Activated gamma-delta T cell treated with Interleukin-2 at 50 U/mL for 16 hours (primary cell): ENCODE measurements at regions not wholly inside any gene's neighbourhood (a gene's known extent, or its start where the extent isn't known, plus 50 kb on each side); places are given as distances from the start of the nearest gene placed in this dataset.
"Not testable (repeated sequence)": the region's sequence is repeated elsewhere in the genome, so short reads cannot be mapped to it uniquely, and the experiment has no call there.

Source experiments
- DNase-seq: peaks from one replicate; pipeline ENCODE4 v3.0.0-alpha.2; 2020

DNA sequence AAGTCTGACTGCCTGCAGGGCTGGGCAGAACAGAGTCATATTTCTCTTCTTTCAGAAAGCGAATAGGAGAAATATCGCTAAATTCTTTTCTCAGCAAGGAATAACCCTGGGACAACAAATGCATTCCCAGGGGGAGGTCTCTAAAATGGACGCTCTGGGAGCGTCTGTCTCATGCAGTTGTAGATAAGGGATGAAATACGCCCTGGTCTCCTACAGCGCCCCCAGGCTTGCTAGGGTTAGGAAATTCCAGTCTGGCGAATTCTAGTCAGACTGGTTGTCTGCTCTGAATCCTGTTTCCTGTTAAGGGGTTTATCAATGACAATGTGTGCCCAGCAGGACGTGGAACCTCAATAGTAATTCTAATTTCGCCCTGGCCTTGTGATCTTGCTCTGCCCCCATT, 1214.1 kb downstream of the DIAPH3 start:
- no peak for DNase-seq

DNA sequence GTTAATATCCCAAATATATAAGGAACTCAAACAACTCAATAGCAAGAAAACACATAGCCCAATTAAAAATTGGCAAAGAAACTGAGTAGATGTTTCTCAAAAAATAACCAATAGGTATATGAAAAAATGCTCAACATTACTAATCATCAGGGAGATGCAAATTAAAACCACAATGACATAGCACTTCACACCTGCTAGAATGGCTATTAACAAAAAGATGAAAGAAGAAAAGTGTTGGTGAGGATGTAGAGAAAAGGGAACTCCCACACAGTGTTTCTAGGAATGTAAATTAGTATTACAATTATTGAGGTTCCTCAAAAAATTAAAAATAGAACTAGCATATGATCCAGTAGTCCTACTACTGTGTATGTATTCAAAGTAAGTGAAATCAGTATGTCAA, 1212.8 kb downstream of the DIAPH3 start:
- no peak for DNase-seq

DNA sequence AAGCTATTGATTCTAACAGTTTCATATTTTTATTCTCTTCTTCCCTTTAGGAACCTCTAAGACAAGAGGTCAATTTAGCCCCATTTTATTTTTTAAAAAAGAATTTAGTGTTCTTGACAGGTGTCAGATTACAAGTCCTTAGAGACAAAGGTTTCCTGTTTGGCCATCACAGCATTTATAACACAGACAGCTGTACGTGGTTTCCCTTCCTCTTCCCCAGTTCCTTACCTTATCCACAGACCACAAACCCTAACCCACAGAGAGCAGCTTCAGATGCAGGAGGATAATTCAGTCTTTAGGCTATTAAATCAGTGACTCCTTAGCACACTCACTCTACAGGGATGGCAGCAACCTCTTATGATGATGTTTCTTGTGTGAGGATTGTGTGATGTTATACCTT, 1210.1 kb downstream of the DIAPH3 start:
- DNase-seq = no peak

DNA sequence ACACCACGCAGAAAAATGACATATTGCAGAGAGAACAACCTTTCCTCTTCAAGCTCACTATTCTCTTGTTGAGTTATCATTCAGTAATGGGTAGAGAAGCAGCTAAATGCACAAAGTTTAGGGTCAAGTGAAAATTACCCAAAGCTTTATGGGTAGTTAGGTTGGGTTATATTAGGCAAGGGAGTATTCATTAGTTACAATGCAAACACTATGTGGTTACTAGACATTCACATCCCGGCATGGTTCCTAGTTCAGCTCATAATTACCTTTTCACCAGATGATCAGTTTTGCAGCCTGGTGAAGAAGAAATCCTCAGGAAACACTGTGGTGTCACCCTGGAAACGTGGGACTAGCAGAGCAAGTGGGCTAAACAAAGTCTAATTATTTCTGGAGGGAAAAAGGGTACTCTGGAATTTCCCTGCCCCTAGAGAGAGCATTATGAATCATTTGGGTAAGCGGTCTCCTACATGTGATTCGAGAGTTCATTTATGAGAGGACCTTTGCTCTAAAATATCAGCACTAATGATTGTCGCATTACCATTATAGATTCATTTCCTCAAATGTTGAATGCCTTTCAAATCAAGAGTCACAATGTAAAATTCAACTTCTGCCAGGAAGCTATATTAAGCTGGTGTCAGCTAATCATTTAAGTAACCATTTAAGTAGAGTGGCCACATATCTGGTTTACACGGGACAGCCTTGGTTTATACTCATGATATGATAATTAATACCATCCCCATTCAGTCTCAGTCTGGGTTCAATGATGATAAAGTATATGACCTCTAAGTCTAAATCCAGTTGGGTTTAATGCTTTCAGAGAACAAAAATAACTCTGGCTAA, 1208.0 kb downstream of the DIAPH3 start:
- DNase-seq = no peak

DNA sequence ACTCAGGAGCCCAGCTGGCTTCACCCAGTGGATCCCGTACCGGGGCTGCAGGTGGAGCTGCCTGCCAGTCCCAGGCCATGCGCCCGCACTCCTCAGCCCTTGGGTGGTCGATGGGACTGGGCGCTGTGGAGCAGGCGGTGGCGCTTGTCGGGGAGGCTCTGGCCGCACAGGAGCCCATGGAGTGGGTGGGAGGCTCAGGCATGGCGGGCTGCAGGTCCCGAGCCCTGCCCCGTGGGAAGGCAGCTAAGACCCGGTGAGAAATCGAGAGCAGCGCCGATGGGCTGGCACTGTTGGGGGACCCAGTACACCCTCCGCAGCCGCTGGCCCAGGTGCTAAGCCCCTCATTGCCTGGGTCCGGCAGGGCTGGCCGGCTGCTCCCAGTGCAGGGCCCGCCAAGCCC, 1205.6 kb downstream of the DIAPH3 start:
- not testable (repeated sequence) for DNase-seq

DNA sequence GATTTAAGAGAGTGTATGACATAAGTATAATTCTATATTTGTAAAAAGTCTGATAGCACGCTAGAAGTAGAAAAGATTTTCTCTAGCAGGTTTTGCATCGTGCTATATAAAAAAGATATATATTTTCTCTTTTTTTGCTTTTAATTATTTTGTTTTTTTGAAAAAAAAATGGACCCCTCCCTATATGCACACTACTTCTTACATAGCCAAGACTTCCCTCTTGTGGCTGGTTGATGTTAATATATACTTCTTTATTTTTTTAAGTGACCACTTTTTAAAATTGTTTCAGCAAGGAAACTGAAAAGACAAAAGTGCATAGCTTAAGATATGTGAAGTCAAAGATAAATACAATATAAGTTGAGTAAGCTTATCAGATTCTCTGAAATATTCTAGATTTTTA, 1202.8 kb downstream of the DIAPH3 start:
- DNase-seq = no peak

DNA sequence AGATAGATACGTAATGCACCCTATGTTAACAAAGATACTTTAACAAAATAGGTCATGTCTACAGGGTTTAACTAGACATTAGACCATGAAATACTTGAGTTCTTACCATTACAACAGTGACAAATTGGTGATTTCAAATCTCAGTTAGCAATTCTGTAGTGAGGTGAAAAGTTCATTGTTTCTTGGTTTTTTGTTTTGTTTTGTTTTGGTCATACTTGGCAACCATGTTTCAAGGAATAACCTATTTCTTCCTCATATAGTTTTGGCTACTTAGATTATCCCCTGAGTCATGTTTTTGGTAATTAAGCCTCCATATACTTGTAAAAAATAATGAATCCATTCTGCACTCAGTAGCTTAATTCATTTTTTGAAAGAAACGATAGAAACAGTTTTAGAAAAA, 1200.4 kb downstream of the DIAPH3 start:
- no peak for DNase-seq

DNA sequence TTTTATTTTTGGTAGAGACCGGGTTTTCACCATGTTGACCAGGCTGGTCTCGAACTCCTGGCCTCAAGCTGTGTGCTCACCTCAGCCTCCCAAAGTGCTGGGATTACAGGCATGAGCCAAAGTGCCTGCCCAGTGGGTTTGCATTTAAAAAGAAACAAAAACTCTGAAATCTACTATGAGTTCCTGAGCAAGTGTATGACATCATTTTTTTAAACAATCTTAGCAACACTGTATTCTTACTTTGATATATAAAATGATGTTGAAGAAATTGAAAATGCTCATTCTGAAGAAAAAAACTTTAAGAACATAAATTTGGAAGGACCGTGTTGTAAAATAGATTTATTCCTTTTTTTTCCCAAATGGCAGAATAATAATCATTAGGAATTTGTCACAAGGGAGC, 1199.7 kb downstream of the DIAPH3 start:
- DNase-seq = no peak

DNA sequence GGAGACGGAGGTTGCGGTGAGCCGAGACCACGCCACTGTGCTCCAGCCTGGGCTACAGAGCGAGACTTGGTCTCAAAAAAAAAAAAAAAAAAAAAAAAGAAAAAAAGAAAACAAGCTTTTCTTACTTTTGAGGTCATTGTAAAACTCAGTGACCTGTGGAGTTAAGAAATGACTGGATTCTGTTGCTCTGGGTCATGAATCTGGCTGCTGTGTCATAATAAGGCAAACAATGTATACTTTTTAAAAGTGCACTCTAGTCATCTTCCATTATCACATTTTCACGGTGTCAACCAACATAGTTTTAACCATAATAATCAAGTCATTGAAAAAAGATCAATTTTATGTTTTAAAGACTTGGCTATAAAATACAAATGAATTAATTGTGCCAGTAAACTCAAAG, 1186.6 kb downstream of the DIAPH3 start:
- DNase-seq = no peak

DNA sequence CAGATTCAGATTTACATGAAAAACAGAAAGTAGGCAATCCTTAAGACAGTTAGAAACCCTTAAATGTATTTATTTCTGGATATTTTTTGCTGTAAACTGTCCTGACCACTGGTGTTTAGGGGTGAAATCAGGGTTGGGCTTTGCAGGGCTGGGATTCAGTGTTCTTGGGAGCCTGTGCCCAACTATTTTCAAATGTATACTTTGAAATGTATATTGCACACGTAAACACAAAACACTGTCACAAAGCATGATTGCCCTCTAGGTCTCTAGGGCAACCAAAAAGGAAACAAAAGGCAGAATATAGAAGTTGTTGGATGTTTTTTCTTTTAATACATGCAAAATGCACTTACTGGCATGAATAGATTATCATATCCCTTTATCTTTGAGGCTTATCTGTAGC, 1185.4 kb downstream of the DIAPH3 start:
- no peak for DNase-seq

DNA sequence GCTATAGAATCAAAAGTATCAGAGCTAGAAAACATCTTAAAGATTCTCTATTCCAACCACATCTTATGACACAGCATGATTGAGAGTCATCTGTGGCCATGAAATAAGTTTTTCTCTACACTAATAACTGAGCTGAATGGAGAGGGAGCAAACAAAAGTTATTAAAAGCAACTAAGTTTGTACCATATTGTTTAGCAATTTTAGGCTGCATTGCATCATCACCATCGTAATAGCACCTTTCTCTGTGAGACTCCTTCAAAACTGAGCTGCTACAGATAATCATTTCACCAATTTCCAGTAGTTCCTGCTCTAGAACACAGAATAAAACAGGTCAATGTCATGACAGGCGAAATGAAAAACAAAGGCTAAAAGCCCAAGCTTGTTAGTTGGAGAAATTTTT, 1183.9 kb downstream of the DIAPH3 start:
- DNase-seq = no peak

DNA sequence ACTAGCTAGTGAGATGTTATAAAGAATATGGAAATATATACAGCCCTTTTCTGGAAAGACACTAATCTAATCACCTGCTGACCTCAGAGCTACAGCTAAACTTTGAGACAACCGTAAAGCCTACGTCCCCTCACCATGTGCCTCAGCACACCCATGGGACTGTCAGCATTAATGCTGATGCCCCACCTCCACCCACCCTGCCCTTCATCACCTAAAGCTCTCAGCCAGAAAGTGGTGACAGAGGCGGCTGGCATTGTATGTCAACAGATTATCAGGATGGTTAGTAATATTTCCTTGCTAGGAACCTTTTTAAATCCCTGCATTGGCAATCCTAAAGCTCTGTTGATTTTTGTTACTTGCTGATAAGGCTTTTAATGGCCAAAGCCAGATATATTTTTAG, 1177.9 kb downstream of the DIAPH3 start:
- DNase-seq = no peak

DNA sequence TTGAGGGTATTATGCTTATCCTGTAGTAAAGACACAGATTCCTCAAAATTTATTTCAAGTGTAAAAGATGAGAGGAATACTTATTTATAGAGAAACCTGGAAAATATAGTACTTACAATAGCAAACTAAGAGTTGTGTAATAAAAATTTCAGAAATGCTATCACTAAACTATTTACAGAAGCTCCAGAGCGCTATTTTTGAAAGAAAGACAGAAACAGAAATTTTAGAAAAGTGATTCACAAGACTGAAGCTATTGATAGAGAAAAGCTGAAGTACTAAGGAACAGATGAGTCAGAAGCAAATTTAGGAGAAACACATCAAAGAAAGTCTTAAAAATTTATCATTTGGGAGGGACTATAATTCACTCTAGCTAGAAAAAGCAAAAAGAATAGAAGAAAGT, 1174.2 kb downstream of the DIAPH3 start:
- DNase-seq = no peak

DNA sequence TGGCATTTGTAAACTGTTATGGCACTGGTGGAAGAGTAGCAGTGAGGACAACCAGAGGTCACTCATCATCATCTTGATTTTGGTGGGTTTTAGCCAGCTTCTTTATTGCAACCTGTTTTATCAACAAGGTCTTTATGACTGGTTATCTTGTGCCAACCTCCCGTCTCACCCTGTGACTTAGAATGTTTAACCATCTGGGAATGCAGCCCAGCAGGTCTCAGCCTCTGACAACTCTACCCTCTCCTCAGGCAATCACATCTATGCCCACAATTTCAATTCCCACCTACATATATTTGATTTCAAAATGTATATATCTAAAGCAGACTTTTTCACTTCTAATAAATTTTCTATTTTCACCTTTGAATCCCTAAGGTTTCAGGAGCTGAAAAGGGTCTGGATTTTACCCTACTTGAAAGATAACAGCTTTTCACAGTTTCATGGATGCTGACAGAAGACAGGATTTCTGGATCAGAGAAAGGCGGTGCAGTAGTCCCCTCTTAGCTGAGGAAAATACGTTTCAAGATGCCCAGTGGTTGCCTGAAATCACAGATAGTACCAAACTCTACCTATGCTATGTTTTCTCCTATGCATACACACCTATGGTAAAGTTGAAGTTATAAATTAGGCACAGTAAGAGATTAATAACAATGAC, 1171.8 kb downstream of the DIAPH3 start:
- no peak for DNase-seq

DNA sequence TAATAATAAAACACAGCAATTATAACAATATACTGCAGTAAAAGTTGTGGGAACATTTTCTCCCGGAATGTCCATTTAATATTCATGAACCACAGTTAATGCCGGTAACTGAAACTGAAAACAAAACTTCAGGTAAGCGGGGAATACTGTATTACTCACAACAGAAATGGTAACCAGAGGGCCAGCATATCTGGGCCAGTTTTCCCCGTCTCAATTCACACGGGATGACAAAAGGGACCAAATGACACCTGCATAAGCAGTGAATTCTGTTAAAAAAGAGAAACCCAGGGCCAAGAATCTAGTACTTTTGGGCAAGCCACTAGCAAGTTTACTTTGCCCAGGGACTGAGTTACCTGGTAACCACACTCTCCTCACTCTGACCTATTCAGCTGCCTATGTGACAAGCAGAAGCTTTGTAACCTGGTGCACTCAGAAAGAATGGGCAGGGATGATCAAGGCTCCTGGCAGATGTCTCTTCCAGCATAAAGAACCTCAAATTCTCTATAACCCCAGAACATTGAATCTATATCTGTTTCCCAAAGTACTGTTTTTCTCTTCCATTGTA, 1171.2 kb downstream of the DIAPH3 start:
- no peak for DNase-seq

DNA sequence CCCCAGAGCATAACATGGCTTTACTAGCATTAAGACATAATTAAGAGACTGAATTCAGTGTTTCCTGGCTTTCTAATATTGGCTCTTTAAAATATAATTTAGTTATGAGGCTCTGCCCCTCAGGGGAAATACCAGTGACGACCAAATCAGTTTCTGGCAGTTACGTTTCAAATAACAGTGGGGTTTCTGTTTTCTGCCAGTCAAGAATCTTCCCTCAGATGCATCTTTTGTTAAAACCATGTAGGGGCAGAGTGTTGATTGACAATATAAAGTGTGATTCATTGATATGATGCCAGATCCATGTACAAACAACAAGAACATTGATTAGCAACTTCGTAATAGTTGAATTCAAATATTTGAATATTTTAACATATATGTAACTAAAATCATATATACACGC, 1169.7 kb downstream of the DIAPH3 start:
- no peak for DNase-seq

DNA sequence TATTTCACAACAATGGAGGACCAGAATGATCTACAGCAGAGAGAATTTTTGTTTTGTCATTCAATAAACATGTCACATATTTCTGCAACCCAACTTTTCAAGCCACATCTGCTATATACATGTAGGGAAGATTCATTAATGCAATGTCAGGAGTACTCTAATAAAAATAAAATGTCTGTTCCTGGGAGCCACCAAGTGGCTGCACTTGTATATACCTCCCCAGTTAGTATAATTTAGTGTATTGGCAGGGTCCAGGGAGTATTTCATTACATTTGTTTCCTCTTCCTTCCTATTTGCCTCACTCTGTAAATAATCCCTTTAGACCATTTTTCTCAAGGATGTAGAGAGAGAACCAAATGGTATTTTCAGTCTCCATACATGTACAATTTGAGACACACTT, 1169.0 kb downstream of the DIAPH3 start:
- DNase-seq = no peak

DNA sequence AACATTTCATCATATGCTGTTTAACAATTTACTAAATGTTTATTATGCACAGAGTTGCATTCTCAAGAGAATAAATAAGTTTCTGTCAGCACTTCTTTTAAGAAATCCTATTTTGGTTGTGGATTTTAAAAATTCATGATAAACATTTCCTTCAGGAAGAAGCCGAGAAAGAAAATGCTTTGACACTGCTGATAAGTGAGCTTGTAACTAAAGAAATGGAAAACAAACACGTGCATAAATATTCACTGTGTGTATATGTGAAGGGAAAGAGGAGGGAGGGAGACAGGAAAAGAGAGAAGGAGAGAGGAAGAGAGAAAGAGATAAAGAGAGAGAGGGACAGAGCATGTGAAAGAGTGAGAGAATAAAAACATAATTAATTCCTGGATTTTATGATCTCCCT, 1165.0 kb downstream of the DIAPH3 start:
- DNase-seq = no peak

DNA sequence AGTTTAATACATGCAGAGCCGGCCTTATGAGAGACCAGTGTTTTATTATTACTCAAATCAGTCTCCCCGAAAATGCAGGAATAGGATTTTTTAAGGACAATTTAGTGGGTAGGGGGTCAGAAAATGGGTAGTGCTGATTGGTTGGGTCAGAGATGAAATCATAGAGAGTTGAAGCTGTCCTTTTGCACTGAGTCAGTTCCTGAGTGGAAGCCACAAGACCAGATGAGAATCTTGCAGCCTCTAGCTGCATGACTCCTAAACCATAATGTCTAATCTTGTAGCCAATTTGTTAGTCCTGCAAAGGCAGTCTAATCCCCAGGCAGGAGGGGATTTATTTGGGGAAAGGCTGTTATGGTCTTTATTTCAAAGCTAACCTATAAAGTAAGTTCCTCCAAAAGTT, 1163.9 kb downstream of the DIAPH3 start:
- no peak for DNase-seq

DNA sequence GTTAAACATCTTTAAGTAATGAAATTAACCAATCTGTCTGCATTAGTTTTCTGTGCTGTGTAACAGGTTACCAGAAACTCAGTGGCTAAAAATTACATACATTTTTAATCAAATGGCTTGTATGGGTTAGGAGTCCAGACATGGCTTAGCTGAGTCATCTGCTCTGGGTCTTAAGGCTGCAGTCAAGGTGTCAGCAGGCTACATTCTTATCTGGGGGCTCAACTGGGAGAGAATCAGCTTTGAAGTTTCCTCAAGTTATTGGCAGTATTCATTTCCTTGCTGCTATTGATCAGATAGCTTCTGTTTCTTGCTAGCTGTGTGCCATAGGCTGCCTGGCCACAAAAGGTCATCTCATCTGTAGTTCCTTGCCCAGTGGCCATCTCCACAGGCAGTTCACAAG, 1163.0 kb downstream of the DIAPH3 start:
- no peak for DNase-seq

DNA sequence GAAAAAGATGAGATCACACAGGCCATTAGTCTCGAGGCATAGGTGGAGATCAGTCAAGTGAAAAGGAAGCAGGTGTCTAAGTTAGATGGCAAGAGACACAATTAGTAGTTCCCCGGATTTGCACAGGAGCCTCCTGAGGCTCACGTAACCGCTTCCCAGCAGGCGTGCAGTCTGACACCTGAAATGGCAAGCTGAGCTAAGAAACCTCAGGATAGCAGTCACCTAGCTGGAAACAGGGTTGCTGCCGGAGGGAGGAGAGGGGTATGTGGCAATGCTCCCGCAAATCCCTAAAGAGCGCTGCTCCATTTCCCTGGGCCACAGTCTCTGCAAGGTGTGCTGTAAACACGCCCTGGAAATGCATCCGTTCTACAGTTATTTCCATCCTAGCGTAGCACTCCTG, 1151.0 kb downstream of the DIAPH3 start:
- no peak for DNase-seq

DNA sequence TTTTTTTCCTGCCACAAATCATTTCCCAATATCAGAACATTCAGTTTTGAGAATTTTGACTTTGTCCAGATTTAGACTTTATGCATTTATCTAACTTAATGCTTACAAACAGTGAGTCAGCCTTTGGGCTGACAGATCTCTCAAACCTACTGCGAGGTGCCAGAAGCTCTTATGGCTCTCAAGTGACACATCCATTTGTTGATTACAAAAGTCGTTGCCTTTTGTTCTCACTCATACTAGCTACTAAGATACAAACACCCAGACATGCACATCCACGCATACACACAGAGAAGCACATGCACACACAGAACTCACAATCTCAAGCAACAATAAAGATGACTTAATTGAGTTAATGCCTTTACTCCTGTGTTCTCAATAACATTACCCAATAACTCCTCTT, 1147.5 kb downstream of the DIAPH3 start:
- no peak for DNase-seq

DNA sequence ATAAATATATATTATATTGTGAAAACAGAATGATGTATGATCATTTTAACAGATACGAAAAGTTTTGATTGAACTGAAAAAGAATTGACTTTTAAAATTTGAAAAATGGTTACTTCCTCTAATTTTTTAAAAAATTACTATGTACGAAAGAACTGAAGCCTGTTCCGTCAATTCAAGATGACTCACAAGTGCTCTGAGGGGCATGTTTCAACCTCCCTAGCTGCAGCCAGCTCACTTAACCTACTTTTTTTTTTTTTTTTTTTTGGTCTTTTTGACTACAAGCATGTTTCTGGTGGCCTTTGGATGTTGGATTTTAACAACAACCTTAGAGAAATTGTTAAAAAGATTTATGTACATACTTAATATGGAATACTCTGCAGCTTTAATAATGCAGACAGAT, 1139.3 kb downstream of the DIAPH3 start:
- DNase-seq = no peak

DNA sequence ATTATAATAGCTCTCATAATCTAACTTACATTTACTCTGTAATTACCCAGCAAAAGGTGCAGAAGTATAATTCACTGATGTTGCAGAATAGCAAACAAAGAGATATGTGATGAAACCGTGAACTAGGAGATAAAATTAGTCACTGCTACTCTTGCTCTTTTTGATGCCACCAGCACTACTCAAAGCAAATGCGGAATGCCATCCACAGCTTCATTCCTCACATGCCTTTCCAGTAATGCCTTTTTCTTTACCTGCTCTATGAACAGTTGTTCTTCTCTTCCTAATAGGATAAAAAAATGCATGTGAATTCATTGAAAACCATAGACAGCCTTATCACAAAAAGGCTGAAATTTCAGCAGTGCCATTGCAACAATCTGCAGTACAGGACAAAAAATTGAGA, 1129.5 kb downstream of the DIAPH3 start:
- no peak for DNase-seq

DNA sequence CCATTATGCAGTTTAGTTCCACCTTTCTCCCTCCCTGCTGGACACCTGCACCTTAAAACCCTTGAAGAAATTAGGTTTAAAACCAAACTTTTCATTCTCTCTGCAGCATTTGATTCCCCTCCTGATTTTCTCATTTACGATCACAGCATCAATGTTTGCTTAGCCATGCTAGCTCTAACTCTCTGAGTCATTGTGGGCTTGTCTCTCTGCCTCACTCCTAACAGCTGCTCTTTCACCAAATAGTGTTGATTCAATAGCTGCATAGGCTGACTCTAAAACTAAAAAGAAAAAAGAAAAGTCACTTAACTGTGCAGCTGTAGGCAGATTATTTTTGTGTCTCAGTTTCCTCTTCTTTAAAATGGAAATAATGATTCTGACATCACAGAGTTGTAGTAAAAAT, 1124.9 kb downstream of the DIAPH3 start:
- no peak for DNase-seq
